ENCODE measurements at regions not wholly inside any gene's neighbourhood (a gene's known extent, or its start where the extent isn't known, plus 50 kb on each side); places are given as distances from the start of the nearest gene placed in this dataset.
"Not testable (repeated sequence)": the region's sequence is repeated elsewhere in the genome, so short reads cannot be mapped to it uniquely, and the experiment has no call there.

- DNase-seq, result no peak
Observed at GRCh38 chr3:127033171-127033570, 50.3 kb downstream of the PLXNA1 start.

- DNase-seq, result no peak
Observed at GRCh38 chr3:127033786-127034185, 50.9 kb downstream of the PLXNA1 start.

- DNase-seq, result no peak
Observed at GRCh38 chr3:127034195-127034989, 51.5 kb downstream of the PLXNA1 start.

GRCh38 chr3:127034990-127035652 lies 52.2 kb downstream of the PLXNA1 start:
- DNase-seq, result peak in 1 of 5 experiments; percentile 1

GRCh38 chr3:127035677-127036076 lies 52.8 kb downstream of the PLXNA1 start:
- DNase-seq, result peak in 2 of 5 experiments; percentile 1 to 6

- no peak for DNase-seq
Observed at GRCh38 chr3:127036209-127037020, 53.5 kb downstream of the PLXNA1 start.

- no peak for DNase-seq
Observed at GRCh38 chr3:127037021-127037400, 54.1 kb downstream of the PLXNA1 start.

GRCh38 chr3:127037418-127037841 lies 54.5 kb downstream of the PLXNA1 start:
- no peak for DNase-seq

GRCh38 chr3:127037971-127038446 lies 55.1 kb downstream of the PLXNA1 start:
- DNase-seq, result no peak

GRCh38 chr3:127038466-127038865 lies 55.6 kb downstream of the PLXNA1 start:
- DNase-seq, result no peak

GRCh38 chr3:127038923-127039581 lies 56.1 kb downstream of the PLXNA1 start:
- DNase-seq, result no peak

GRCh38 chr3:127039719-127040118 lies 56.8 kb downstream of the PLXNA1 start:
- DNase-seq, result no peak

GRCh38 chr3:127040216-127040615 lies 57.3 kb downstream of the PLXNA1 start:
- no peak for DNase-seq

- no peak for DNase-seq
Observed at GRCh38 chr3:127041264-127041820, 58.4 kb downstream of the PLXNA1 start.

- no peak for DNase-seq
Observed at GRCh38 chr3:127041933-127042332, 59.0 kb downstream of the PLXNA1 start.

GRCh38 chr3:127042634-127043033 lies 59.7 kb downstream of the PLXNA1 start:
- DNase-seq, result no peak

- DNase-seq, result no peak
Observed at GRCh38 chr3:127043041-127043641, 60.2 kb downstream of the PLXNA1 start.

- DNase-seq, result no peak
Observed at GRCh38 chr3:127043731-127044510, 61.0 kb downstream of the PLXNA1 start.

GRCh38 chr3:127044996-127045395 lies 62.1 kb downstream of the PLXNA1 start:
- DNase-seq, result no peak

GRCh38 chr3:127045435-127046045 lies 62.6 kb downstream of the PLXNA1 start:
- no peak for DNase-seq

GRCh38 chr3:127046690-127047089 lies 63.8 kb downstream of the PLXNA1 start:
- not testable (repeated sequence) for DNase-seq

Data from T-helper 2 cell (primary cell).